GM19397 (cell line): ENCODE measurements at regions not wholly inside any gene's neighbourhood (a gene's known extent, or its start where the extent isn't known, plus 50 kb on each side); places are given as distances from the start of the nearest gene placed in this dataset.

Source experiments
- ATAC-seq: cut with Tn5 transposase; IDR thresholded peaks from one replicate; pipeline ENCODE4 v1.9.1; 2021; ENCODE audit warnings: mild to moderate bottlenecking, moderate library complexity; ENCODE audit not compliant: unreplicated experiment

DNA sequence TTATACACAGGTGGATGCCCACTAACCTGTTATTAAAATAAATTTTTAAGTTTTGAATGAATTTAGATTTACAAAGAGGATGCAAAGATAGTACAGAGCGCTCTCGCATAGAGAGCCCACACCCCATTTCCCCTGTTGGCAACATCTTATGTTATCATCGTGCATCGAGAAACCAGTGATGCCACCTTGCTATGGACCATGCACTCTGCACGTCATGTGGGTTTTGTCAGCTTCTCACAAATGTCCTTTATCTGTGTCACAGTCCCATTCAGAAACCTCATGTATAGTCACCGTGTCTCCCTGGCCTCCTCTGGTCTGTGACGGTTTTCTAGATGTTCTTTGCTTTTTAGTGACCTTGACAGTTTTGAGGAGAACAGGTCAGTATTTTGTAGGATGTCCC, 60.0 kb downstream of the ING1 start:
- ATAC-seq, result no peak

DNA sequence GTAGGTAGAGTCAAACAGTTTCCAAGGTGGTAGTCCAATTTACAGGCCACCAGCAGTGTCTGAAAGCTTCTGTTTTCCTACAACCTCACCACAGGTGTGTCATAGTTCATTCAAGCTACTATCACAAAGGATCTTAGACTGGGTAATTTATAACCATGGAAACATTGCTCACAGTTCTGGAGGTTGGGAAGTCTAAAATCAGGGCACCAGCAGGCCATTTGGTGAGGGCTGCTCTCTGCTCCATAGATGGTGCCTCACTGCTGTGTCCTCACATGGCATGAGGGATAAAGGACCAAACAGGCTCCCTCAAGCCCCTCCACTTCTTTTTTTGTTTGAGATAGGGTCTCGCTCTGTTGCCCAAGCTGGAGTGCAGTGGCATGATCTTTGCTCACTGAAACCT, 60.6 kb downstream of the ING1 start:
- ATAC-seq, result no peak

DNA sequence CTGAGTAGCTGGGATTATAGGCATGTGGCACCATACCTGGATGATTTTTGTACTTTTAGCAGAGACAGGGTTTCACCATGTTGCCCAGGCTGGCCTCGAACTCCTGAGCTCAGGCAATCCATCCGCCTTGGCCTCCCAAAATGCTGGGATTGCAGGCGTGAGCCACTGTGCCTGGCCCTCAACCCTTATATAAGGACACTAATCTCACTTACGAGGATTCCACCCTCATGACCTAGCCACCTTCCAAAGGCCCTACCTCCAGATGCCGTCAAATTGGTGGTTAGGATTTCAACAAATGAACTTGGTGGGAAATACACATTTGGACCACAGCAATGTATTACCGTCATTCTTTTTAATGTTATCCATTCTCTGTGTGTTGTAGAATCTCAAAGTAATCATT, 61.0 kb downstream of the ING1 start:
- ATAC-seq, result no peak

DNA sequence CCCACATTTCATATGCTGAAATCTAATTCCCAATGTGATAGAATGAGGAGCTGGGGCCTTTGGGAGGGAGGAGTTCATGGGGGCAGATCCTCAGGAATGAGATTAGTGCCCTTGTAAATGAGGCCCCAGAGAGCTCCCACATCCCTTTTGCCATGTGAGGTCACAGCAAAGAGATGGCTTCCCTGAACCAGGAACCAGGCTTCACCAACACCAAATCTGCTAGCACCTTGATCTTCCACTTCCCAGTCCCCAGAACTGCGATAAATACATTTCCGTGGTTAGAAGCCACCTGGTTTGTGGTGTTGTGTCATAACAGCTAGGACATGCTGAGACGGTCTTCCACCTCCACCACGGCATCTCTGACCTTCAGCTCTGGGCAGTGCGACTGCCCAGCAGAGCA, 62.1 kb downstream of the ING1 start:
- no peak for ATAC-seq

DNA sequence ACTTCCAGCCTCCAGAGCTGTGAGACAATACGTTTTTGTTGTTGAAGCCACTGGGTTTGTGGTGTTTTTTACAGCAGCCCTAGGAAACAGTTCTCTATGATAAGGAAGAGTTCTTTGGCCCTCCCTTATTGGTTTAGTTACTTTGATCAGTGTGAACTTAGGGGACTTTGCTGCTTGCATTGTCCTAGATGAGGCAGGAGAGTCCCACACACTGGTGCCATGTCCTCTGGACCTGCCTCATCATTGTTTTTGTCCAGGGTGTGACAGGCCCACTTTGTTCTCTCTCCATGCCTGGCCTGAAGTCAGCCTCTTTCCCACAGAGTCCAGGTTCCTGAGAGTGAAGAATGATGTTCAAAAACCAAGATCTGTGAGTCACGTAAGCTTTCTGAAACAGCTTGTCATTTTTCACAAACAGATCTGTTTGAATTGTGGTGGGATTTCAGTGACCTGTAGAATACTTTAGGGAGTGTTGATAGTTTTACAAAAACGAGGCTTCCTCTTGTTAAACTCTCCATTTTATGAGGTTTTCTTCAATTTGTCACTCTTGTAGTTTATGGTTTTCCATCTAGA, 63.8 kb downstream of the ING1 start:
- no peak for ATAC-seq

DNA sequence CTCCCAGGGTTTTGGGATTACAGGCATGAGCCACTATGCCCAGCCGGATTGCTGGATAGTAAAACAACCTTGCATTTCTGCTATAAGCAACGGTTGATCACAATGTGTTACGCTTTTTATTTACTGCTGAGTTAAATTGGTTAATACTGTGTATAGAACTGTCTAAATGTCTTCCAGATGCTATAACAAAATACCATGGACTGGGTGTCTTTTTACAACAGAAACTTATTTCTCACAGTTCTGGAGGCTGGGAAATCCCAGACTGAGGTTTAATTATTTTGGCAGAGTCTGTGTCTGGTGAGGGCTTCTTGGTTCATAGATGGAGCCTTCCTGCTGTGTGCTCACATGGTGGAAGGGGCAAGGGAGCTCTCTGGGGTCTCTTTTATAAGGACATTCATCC, 65.5 kb downstream of the ING1 start:
- no peak for ATAC-seq

DNA sequence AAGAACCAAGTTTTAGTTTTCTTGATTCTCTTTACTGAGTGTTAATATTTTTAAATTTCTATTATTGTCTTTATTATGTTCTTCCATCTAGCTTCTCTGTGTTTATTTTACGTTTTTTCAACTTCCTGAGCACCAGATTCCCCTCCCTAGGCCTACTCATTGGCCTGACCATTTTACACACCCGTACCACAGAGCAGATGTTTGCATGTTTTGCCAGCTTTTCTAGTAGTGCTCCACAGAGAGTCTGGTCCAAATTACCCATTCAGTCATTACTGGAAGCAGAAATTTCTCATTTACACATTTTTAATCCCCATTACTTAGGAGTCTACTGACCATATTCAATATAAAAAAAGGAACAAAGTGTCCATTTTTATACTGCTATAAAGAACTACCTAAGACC, 66.9 kb downstream of the ING1 start:
- ATAC-seq, result no peak

DNA sequence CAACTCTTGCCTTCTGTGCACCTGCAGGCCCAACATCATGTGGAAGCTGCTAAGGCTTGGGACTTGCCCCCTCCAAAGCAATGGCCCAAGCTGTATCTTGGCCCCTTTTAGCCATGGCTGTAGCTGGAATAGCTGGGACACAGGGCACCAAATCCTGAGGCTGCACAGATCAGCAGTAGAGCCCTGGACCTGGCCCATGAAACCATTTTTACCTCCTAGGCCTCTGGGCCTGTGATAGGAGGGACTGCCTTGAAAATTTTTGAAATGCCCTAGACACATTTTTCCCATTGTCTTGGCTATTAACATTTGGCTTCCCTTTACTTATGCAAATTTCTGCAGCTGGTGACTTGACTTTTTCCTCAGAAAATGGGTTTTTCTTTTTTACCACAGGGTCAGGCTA, 68.7 kb downstream of the ING1 start:
- no peak for ATAC-seq

DNA sequence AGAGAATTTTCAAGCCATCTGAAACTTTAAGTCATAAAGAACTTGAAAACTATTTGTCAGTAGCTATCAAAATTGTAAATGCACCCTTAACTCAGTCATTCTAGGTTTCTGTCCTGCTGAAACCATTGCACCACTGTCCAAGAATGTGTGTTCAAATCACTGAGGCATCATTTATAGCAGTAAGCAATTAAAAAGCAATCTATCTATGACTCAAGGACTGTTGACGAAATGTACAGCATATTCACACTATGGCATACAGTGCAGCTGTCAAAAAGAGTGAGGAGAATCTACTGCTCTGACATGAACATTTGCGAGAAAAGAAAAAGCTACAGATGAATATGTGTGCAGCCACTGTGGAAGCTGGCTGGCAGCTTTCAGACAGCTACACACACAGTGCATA, 71.2 kb downstream of the ING1 start:
- no peak for ATAC-seq

DNA sequence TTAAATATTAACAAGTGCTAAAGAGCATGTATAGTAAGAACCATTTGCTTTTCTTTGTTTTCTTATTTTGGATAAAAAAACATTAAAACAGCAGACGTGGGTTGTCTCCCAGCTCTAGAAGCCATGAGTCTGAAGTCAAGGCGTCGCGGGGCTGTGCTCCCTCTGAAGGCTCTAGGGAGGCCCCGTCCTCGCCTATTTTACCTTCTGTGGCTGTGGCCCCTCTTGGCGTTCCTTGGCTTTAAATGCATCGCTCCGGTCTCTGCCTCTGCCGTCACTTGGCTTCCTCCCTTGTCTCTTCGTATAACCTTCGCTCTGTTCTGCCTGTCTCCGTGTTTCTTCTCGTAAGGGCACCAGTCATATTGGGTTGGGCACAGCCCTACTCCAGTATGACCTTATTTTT, 75.3 kb downstream of the ING1 start:
- ATAC-seq, result no peak

DNA sequence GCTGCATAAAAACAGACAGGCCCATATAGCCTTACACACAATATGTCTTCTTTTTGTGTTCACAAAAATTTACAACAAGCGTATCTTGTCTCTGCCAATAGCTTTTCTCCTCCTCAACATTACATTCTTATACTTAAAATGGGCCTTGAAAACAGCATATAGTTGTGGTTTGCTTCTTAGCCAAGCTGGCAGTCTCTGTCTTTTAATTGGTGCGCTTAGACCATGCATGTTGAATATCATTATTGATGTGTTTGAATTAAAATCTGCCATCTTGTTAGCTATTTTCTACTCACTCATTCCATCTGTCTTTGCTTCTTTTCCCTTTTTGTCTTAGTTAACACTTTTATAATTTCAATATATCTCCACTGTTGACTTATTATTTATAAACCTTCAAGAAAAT, 76.4 kb downstream of the ING1 start:
- ATAC-seq, result no peak

DNA sequence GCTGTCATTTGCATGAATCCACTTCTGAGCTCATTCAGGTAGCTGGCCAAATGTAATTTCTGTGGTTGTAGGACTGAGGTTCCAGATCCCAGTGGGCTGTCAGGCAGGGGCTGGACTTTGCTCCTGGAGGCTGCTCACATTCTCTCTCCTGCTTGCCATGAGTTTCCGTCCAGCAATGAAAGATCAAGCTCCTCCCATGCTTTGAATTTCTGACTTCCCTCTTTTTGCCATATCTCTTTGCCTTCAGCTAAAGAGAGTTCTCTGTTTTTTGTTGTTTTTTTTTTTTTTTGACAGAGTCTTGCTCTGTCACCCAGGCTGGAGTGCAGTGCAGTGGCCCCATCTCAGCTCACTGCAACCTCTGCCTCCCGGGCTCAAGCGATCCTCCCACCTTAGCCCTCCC, 76.9 kb downstream of the ING1 start:
- no peak for ATAC-seq

DNA sequence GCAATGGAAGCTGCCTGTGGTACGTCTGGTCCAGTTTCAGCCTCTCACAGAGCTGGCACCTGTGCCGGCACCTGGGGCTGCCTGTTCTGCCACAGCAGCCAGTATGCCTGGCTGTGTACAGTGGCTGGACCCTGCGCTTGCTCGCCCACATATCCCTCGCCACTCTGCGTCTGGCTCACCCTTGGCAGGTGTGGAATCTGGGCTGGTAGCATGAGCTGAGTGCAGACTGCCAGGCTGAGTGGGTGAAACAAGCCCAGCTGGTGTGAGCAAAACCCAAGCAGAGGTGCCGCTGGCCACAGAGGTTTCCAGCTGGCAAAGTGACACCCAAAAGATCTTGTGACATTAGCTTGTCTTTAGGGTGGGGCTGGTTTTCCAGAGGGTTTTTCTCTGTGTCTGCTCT, 80.7 kb downstream of the ING1 start:
- no peak for ATAC-seq

DNA sequence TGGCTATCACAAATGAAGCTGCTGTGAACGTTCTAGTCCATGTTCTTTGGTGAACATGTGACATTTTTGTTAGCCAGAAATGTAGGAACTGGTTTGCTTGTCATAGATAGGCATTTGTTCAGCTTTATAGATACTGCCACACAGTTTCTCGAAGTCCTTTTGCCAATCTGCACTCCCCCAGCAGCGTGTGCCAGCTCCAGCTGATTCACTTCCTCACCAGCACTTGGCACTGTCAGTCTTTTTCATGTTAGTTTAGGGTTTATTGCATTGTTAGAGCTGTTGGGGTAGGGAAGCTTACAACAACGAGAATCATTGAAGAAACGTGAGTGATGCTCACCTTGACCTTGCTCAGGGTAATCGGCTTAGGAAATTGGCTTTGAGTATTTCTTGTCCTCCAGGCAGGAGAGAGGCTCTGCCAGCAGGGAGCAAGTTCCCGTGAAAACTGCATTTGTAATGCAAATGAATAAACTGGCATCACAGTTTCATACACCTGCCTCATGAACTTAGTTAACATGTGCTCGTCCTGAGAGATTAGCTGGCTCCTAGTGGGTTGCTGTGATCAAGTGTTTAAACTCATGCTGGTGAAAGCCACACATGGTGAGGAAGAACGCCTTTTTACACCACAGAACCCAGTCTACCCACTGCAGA, 83.9 kb downstream of the ING1 start:
- ATAC-seq, result no peak

DNA sequence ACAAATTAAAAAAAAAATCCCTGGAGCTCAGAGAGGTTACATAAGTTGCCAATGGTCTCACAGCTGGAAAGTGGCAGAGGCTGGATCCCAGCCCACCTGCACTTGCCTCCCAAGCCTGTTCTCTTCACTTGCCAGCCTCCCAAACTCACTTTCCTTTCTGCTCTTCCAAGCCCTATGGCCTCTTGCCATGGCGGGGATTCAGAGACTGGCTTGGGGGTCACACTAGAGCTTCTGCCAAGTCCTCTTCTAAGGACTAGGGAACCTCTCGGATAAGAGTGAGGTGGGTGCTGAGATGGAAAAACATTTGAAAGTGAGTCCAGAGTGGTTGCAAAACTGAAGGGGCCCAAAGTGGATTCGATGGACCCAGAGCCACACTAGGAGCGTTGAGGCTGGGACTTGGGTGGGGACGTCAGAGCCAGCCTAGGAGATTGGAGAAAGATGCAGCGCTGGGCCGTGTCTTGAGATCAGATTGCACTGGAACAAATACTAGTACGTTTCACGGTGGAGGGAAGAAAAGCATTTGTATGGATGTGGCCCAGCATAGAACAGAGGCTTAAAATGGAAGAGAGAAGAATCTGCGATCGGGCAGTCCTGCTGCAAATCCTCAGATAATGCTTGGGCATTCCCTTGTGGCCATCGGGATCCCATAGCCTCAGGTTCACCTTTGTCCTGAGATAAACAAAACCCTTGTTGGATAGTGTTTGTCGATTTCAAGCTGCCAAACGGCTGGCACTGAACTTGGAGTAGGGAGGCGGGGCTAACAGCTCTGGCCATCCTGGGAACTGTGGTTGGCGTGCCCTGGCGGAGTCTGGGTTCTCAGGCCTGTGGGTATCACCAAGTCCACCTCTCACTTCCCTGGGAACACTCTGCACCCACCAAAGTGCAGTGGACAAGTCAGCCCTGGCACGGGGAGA, 84.8 kb downstream of the ING1 start:
- no peak for ATAC-seq

DNA sequence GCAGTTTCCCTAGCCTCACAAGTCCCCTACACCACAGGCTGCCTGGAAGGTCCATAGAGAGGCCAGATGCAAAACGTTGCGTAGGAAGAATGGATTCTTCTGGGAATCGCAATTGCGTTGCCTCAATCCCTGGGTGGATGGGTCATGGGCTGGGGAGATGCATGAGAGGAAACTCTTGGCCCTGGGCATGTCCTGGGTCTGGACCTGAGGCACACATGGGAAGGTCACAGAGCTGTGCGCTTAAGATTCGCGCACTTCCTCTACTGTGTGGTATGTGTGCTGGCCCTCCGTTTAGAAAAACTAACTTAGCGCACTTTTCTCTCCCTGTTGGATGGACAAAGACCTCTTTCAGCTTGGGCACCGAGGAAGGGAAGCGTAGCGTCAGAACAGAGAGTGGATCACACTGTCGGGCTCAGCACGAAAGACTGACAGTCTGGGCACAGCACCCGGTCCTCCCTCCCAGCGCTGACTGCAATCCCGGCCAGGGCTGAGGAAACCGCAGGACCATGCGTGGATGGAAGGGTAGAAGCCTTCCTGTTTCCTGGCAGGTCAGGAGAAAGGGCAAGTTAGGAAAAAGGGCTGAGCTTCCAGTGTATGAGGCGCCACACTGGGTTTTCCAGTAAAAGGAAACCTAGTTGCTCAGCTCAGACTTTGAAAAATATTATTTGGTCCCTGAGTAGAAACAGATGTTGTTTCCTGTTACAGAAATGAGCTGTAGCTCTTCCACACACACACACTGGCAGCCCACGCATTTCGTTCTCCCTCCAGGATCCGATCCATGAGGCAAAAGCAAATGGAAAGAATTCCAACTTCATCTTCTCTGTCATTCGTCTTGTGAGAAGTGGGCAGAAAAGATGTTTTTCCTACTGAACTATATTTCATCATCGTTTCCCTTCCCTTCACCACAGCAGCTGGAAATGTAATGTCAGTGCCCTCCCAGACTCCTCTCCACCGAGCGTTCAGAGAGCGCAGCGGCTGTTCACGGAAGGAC, 86.0 kb downstream of the ING1 start:
- ATAC-seq, result no peak

DNA sequence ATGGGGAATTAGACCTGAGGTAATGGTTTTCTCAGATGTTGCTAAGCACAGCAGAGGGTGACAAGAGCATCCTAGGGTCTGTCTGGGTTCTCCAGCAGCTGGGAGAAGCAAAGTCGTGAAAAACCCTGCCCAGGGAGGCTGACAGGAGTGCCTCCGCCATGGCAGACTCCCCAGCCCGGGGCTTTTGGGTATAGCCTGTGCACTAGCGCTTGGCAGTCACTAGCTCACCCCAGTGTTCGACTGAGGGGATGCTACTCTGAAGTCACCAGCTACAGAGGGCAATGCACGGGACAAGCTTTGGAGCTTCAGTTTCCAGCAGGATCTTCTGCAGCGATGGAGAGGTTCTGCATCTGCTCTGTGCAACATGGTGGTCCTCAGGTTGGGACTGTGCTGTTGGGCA, 87.5 kb downstream of the ING1 start:
- ATAC-seq, result no peak

DNA sequence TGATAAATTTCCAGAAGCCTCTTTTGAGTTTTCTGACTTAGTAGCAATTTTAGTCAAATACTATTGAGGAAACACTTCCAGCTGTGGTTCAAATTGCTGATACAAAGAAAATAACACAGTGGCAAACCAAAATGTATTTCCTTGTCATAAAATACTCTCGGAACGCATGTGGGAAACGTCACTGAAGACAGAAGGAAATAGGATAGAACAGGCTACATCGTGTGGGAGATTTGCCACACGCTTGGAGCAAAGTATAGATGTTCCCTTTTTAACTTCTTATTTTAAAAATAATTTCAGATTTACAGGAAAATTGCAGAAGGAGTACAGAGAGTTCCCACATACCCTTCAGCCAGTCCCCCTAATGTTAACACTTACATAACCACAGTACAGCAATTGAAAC, 88.8 kb downstream of the ING1 start:
- ATAC-seq, result no peak

DNA sequence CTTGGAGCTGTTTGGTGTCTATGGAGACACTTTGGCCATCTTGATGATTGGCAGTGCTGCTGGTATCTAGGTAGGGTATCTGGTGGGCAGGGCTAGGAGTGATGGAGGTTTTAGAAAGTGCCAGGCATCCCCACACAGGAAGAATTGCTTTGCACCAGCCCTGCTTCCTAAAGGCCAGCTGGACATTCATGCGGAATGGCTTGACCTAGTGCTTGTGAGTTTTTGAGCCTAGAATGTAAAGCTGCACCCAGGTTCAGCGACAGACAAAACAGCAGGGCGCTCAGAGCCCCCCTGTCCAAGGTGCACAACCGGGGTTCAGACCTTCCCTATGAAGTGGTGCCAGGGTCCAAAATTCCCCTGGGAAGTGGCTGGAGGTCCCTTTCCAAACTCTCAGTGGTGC, 93.1 kb downstream of the ING1 start:
- no peak for ATAC-seq

DNA sequence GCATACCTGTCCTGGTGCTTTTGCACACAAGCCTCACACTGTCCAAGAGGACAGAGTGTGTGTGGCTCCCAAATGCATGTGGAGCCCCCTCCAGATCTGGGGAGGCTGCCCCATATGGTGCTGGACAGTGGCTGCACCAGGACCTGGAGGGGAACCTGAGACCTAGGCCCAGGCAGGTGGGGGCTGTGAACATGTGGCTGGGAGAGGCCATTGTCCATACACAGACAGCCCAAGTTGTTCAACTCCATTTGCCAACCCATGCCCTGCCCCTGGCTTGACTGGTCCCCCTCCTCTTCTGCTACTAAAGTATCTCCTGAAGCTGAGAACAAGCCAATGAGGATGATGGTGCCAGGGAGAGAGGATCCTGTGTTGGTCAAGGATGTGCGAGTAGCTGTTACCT, 94.0 kb downstream of the ING1 start:
- no peak for ATAC-seq

DNA sequence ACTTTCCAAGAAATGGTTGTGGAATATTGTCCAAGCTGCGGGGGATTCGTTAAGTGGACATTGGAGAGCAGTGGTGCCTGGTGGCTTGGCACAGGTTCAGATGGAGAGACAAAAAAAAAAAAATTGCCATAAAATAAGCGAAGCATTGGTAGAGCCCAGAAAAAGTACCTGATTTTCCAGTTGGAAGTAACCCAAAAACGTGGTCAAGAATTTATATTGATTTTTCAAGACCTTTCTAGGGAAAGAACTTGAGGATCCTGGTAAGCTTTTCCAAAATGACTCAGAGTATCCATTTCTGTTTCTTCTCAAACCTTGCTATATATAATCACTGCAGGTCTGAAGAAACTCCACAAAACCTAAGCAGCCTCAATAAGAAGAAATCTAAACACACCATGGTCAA, 94.6 kb downstream of the ING1 start:
- no peak for ATAC-seq
